Common myeloid progenitor, CD34-positive (primary cell): ENCODE measurements at regions not wholly inside any gene's neighbourhood (a gene's known extent, or its start where the extent isn't known, plus 50 kb on each side); places are given as distances from the start of the nearest gene placed in this dataset.

Source experiments
- CTCF ChIA-PET: fragments of 350-600 bp; sonication (Branson Sonifier 250); formaldehyde crosslinking; loops from one replicate; lab custom pipeline; 2021; ENCODE audit warnings: antibody characterized with exemption; lab: Charles Lee
- POLR2A ChIA-PET: fragments of 350-600 bp; sonication (Branson Sonifier 250); formaldehyde crosslinking; loops from one replicate; lab custom pipeline; 2021; ENCODE audit warnings: antibody characterized with exemption; lab: Charles Lee
- DNase-seq, 3 donors: peaks; one replicate each; pipeline versions ENCODE4 v3.0.0 to v3.0.0-alpha.2; 2013
- H3K27ac ChIP-seq, 2 experiments: 1 replicate in 1 of 2; 2 replicates in 1 of 2; pipeline ENCODE4 v1.7.0; 2013; ENCODE audit warnings: inconsistent platforms in 2 of 2, low read length in 2 of 2, mild to moderate bottlenecking in 2 of 2, low read depth in 1 of 2, moderate library complexity in 1 of 2; ENCODE audit not compliant: severe bottlenecking in 2 of 2, insufficient read depth in 1 of 2, poor library complexity in 1 of 2
- H3K27me3 ChIP-seq, 5 experiments: replicated peaks in 2 of 5; 1 replicate in 3 of 5; 2 replicates in 2 of 5; pipeline versions ENCODE4 v1.6.1 to v1.7.0; 2013; ENCODE audit warnings: low read length in 4 of 5, mild to moderate bottlenecking in 2 of 5, moderate library complexity in 2 of 5, inconsistent platforms in 1 of 5; ENCODE audit not compliant: insufficient read depth in 5 of 5, control insufficient read depth in 4 of 5
- H3K36me3 ChIP-seq, 4 experiments: 1 replicate in 2 of 4; 2 replicates in 2 of 4; pipeline versions ENCODE4 v1.6.1 to v1.7.0; 2013; ENCODE audit warnings: low read length in 3 of 4, control low read depth in 1 of 4, mild to moderate bottlenecking in 1 of 4; ENCODE audit not compliant: control insufficient read depth in 4 of 4, insufficient read depth in 4 of 4
- H3K4me1 ChIP-seq, 4 experiments: 1 replicate in 3 of 4; 2 replicates in 1 of 4; pipeline versions ENCODE4 v1.6.1 to v1.7.1; 2013; ENCODE audit warnings: low read length in 3 of 4, mild to moderate bottlenecking in 3 of 4, control low read depth in 1 of 4, inconsistent platforms in 1 of 4, moderate library complexity in 1 of 4; ENCODE audit not compliant: control insufficient read depth in 4 of 4, insufficient read depth in 4 of 4; ENCODE audit errors: control extremely low read depth in 1 of 4
- H3K4me3 ChIP-seq, 7 experiments: 1 replicate in 4 of 7; 2 replicates in 3 of 7; pipeline versions ENCODE4 v1.5.1 to v1.7.0; 2013; ENCODE audit warnings: mild to moderate bottlenecking in 7 of 7, low read length in 6 of 7, moderate library complexity in 6 of 7, inconsistent platforms in 2 of 7, low read depth in 2 of 7, control low read depth in 1 of 7; ENCODE audit not compliant: insufficient read depth in 4 of 7, control insufficient read depth in 1 of 7; ENCODE audit errors: extremely low read depth in 1 of 7
- H3K9me3 ChIP-seq, 5 experiments: 1 replicate in 4 of 5; 2 replicates in 1 of 5; pipeline versions ENCODE4 v1.6.1 to v1.7.1; 2013; ENCODE audit warnings: low read length in 4 of 5, mild to moderate bottlenecking in 2 of 5, inconsistent platforms in 1 of 5, low read depth in 1 of 5, moderate library complexity in 1 of 5; ENCODE audit not compliant: control insufficient read depth in 4 of 5, insufficient read depth in 2 of 5; ENCODE audit errors: control extremely low read depth in 1 of 5
- WGBS: methylation state at CpG from one replicate; pipeline ENCODE4 v1.1.5; 2013; ENCODE audit not compliant: insufficient coverage; 5-methylcytosine and 5-hydroxymethylcytosine counted together

DNA sequence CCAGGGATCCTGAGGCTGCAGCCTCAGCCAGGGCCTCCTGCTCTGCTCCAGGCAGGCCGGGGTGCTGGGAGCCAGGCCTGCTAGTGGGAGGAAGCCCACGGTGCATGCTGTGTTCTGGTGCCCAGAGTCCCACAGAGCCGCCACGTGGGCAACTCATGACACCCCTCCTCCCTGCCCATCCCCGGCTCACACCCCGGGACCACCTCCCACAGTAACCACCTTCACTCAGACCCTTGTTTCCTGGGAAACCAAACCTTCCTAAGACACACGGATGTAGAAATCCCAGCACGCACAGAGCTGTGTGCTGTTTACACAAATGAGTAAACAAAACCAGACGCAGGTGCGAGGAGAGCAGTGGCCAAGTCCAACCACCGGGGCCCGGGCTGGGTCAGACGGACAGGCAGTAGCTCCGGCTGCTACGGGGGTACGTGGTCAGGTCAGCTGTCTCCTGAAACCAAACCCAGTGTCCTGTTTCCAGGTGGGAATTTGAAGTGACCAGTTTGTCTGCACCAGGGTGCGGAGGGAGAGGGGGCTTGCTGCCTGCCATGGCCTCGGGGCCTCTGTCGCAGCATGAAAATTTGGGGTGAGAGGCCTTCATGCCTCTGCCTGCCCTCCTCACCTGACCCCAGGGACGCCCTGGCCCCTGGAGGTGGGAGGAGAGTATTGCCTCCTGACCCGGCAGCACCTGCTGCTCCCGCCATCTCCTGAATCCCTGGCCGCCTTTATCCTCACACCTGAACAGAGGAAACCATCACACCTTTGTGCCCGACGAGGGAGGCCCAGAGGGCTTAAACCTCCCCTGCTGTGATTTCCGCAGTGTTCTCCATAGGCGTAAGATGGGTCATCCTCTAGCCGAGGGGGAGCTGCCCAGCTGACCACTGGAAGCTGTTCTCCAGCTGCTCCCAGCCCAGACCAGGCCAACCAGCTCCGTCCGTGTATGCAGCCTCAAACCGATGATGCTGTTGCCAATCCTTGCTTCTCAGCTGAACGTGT, 52.0 kb upstream of the SMOC2 start:
- Histone ChIP-seq H3K36me3 (no peaks in the 10 kb centered on the region), H3K27ac (no peak overlapping the region), H3K9me3 (no peaks in the 10 kb centered on the region), H3K4me3 (no peak overlapping the region), H3K27me3 (peaks cover 0 to 9% (median 0%) of the 10 kb centered on the region in 5 experiments), H3K4me1 (no peaks in the 10 kb centered on the region)
- no peak for DNase-seq
- ChIA-PET POLR2A (no interaction called here), CTCF (no interaction called here)
- WGBS: 94% methylated on average over 28 of the region's 32 CpGs

DNA sequence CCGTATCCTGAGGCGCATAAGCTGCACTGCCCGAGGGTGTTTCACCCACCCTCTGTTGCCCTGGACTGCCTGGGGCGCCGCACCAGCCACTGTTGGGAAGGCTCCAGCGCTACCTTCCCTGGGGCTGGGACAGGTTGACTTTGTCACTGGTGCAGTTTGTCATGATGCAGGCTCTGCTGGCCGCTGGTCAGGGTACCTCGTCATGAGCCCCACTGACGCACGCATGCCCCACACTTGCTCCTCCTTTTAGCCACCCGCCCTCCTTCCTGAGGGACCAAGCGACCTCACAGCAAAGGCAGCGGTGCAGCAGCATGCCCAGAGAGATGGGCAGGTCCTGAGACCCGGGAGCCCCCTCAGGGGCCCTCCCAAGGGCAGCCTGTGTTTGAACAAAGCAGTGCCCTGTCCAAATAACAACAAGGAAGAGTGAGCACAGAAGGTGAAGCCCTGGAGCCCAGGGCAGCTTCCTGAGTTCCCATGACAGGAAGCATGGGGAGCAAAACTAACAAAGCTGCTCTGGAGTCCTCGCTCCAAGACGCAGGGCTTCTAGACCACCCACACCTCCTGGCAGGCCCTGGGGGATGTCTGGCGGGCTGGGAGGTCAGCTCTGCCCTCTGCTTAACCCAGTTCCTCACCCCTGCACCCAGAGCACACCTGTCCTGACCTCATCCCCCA, 50.1 kb upstream of the SMOC2 start:
- WGBS: 52% methylated on average over 10 of the region's 17 CpGs
- POLR2A ChIA-PET: no interaction called here

More for the DNA sequence above, 50.1 kb upstream of the SMOC2 start:
- Histone ChIP-seq H3K27ac (no peak overlapping the region), H3K27me3 (peaks cover 0 to 6% (median 0%) of the 10 kb centered on the region in 5 experiments), H3K36me3 (no peaks in the 10 kb centered on the region), H3K4me3 (no peak overlapping the region), H3K4me1 (no peaks in the 10 kb centered on the region), H3K9me3 (no peaks in the 10 kb centered on the region)
- DNase-seq: no peak
- CTCF ChIA-PET: no interaction called here
